Activated naive CD4-positive, alpha-beta T cell treated with Interleukin-2 at 50 U/mL for 16 hours (primary cell): ENCODE measurements at regions not wholly inside any gene's neighbourhood (a gene's known extent, or its start where the extent isn't known, plus 50 kb on each side); places are given as distances from the start of the nearest gene placed in this dataset.

Experiments used
- DNase-seq: peaks from one replicate; pipeline ENCODE4 v3.0.0-alpha.2; 2020

- DNase-seq: peak; percentile 11
Measured at GRCh38 chr12:40622246-40622838, 69.9 kb upstream of the CNTN1 start.

- DNase-seq: no peak
Measured at GRCh38 chr12:40632171-40632570, 60.1 kb upstream of the CNTN1 start.

- no peak for DNase-seq
Measured at GRCh38 chr12:40632933-40633332, 59.3 kb upstream of the CNTN1 start.

- DNase-seq: no peak
Measured at GRCh38 chr12:40634517-40635131, 57.6 kb upstream of the CNTN1 start.

GRCh38 chr12:40635141-40635731 is 57.0 kb upstream of the CNTN1 start:
- no peak for DNase-seq
